ENCODE measurements at regions not wholly inside any gene's neighbourhood (a gene's known extent, or its start where the extent isn't known, plus 50 kb on each side); places are given as distances from the start of the nearest gene placed in this dataset.

- Histone ChIP-seq H3K27me3 (no peaks in the 10 kb centered on the region), H3K36me3 (no peaks in the 10 kb centered on the region), H3K4me3 (no peak overlapping the region), H3K4me1 (no peaks in the 10 kb centered on the region), H3K9me3 (no peaks in the 10 kb centered on the region), H3K27ac (no peak overlapping the region)
- 70 to 88% methylated on average over 5 of the region's 5 CpGs for WGBS, 2 donors
- DNase-seq (no peak), FAIRE-seq (no peak), ATAC-seq (no peak)
- no peak for TF ChIP-seq CTCF (IDR thresholded peaks at IDR 0.05)
- intact Hi-C loops (cut with DNase I) = no loop called here
These were observed 665.4 kb downstream of the MAT2B start for GRCh38 chr5:164170814-164171213.

GRCh38 chr5:164175083-164175482 lies 669.7 kb downstream of the MAT2B start:
- Histone ChIP-seq H3K27me3 (no peaks in the 10 kb centered on the region), H3K36me3 (no peaks in the 10 kb centered on the region), H3K27ac (no peak overlapping the region), H3K9me3 (no peaks in the 10 kb centered on the region), H3K4me1 (no peaks in the 10 kb centered on the region), H3K4me3 (no peak overlapping the region)
- TF ChIP-seq CTCF (IDR thresholded peaks at IDR 0.05) = no peak
- 42 to 44% methylated on average over 2 of the region's 2 CpGs for WGBS, 2 donors
- FAIRE-seq (no peak), ATAC-seq (no peak), DNase-seq (no peak)
- intact Hi-C loops (cut with DNase I) = no loop called here

GRCh38 chr5:164179406-164179805 lies 674.0 kb downstream of the MAT2B start:
- no peaks in the 10 kb centered on the region for H3K4me1 ChIP-seq
- FAIRE-seq (no peak), DNase-seq (no peak), ATAC-seq (no peak)
- intact Hi-C loops (cut with DNase I) = no loop called here
- H3K9me3 ChIP-seq = no peaks in the 10 kb centered on the region
- 59 to 74% methylated on average over 2 of the region's 2 CpGs for WGBS, 2 donors
- no peaks in the 10 kb centered on the region for H3K27me3 ChIP-seq
- no peak for TF ChIP-seq CTCF (IDR thresholded peaks at IDR 0.05)
- no peak overlapping the region for H3K4me3 ChIP-seq
- no peaks in the 10 kb centered on the region for H3K36me3 ChIP-seq
- no peak overlapping the region for H3K27ac ChIP-seq

- H3K4me1 ChIP-seq = no peaks in the 10 kb centered on the region
- TF ChIP-seq CTCF (IDR thresholded peaks at IDR 0.05) = no peak
- DNase-seq (no peak), ATAC-seq (no peak), FAIRE-seq (no peak)
- intact Hi-C loops (cut with DNase I) = no loop called here
- 82 to 94% methylated on average over 1 of the region's 1 CpG for WGBS, 2 donors
- no peaks in the 10 kb centered on the region for H3K36me3 ChIP-seq
- H3K27ac ChIP-seq = no peak overlapping the region
- no peaks in the 10 kb centered on the region for H3K27me3 ChIP-seq
- H3K4me3 ChIP-seq = no peak overlapping the region
- H3K9me3 ChIP-seq = no peaks in the 10 kb centered on the region
These were observed 676.2 kb downstream of the MAT2B start for GRCh38 chr5:164181604-164182003.

- Histone ChIP-seq H3K27me3 (no peaks in the 10 kb centered on the region), H3K27ac (no peak overlapping the region), H3K4me1 (no peaks in the 10 kb centered on the region), H3K4me3 (no peak overlapping the region), H3K36me3 (no peaks in the 10 kb centered on the region), H3K9me3 (no peaks in the 10 kb centered on the region)
- intact Hi-C loops (cut with DNase I) = no loop called here
- FAIRE-seq (no peak), DNase-seq (no peak), ATAC-seq (no peak)
- no peak for TF ChIP-seq CTCF (IDR thresholded peaks at IDR 0.05)
- WGBS, 2 donors = 60 to 68% methylated on average over 3 of the region's 3 CpGs
These were observed 678.7 kb downstream of the MAT2B start for GRCh38 chr5:164184158-164184557.

Data from pancreas (tissue), 10 donors.